ENCODE measurements at regions not wholly inside any gene's neighbourhood (a gene's known extent, or its start where the extent isn't known, plus 50 kb on each side); places are given as distances from the start of the nearest gene placed in this dataset.

DNA sequence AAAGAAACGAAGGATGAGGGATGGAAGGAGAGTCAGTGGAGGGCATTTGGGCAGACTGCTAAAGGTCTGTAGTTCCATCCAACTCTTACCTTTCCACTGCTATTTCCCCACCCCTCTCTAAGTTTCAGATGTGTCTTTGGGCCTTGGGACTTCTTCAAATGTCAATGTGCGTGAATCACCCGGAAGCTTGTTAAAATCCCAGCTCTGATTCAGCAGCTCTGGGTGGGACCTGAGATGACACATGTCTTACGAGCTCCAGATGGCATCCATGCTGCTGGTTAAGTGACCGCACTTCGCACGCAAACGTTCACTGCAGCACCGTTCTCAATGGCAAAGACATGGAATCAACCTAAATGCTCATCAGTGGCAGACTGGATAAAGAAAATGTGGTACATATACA is 309.9 kb downstream of the VRK1 start:
- TF ChIP-seq, protein P1, sequence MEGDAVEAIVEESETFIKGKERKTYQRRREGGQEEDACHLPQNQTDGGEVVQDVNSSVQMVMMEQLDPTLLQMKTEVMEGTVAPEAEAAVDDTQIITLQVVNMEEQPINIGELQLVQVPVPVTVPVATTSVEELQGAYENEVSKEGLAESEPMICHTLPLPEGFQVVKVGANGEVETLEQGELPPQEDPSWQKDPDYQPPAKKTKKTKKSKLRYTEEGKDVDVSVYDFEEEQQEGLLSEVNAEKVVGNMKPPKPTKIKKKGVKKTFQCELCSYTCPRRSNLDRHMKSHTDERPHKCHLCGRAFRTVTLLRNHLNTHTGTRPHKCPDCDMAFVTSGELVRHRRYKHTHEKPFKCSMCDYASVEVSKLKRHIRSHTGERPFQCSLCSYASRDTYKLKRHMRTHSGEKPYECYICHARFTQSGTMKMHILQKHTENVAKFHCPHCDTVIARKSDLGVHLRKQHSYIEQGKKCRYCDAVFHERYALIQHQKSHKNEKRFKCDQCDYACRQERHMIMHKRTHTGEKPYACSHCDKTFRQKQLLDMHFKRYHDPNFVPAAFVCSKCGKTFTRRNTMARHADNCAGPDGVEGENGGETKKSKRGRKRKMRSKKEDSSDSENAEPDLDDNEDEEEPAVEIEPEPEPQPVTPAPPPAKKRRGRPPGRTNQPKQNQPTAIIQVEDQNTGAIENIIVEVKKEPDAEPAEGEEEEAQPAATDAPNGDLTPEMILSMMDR (IDR thresholded peaks at IDR 0.05): no peak
- TF ChIP-seq EP300 (IDR thresholded peaks at IDR 0.05): no peak
